ENCODE measurements at regions not wholly inside any gene's neighbourhood (a gene's known extent, or its start where the extent isn't known, plus 50 kb on each side); places are given as distances from the start of the nearest gene placed in this dataset.

DNA sequence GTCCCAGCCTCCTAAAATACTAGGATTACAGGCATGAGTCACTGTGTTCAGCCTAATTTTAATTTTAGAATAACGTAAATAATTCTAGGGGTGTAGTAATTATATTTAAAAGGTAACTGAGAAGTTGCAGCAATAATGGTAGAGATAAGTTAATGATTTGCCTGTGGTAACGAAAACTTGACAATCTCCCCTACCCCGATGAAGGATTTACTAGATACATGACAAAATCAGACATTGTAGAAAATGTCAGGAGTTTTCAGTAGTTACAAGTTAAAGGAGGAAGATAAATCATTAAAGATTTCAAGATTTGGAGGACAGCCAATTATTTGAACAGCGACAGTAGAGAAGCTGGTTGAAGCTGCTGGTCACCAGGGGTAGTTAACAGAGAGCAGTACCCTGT lies 652.2 kb upstream of the PCDH20 start:
- TF ChIP-seq, protein P1, sequence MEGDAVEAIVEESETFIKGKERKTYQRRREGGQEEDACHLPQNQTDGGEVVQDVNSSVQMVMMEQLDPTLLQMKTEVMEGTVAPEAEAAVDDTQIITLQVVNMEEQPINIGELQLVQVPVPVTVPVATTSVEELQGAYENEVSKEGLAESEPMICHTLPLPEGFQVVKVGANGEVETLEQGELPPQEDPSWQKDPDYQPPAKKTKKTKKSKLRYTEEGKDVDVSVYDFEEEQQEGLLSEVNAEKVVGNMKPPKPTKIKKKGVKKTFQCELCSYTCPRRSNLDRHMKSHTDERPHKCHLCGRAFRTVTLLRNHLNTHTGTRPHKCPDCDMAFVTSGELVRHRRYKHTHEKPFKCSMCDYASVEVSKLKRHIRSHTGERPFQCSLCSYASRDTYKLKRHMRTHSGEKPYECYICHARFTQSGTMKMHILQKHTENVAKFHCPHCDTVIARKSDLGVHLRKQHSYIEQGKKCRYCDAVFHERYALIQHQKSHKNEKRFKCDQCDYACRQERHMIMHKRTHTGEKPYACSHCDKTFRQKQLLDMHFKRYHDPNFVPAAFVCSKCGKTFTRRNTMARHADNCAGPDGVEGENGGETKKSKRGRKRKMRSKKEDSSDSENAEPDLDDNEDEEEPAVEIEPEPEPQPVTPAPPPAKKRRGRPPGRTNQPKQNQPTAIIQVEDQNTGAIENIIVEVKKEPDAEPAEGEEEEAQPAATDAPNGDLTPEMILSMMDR (conservative IDR thresholded peaks at IDR 0.05): no peak
- TF ChIP-seq ZFX (IDR thresholded peaks at IDR 0.05): no peak

Measured in C4-2B (cell line).